AG04450 (cell line): ENCODE measurements at regions not wholly inside any gene's neighbourhood (a gene's known extent, or its start where the extent isn't known, plus 50 kb on each side); places are given as distances from the start of the nearest gene placed in this dataset.

ENCODE experiments used
- CTCF ChIA-PET: fragments of 300-600, 350-600 bp; formaldehyde crosslinking; extraction: SDS; loops from one replicate; lab custom pipeline; 2022; ENCODE audit warnings: antibody characterized with exemption, inconsistent platforms; lab: Charles Lee
- POLR2A ChIA-PET: fragments of 350-600 bp; formaldehyde crosslinking; extraction: SDS; loops from one replicate; lab custom pipeline; 2021; ENCODE audit warnings: antibody characterized with exemption, inconsistent platforms; lab: Yijun Ruan, JAX
- DNase-seq: peaks from one replicate; pipeline ENCODE4 v3.0.0-alpha.2; 2011; ENCODE audit warnings: low read depth, low spot score
- H3K27ac ChIP-seq: one replicate; pipeline ENCODE4 v1.5.1; 2012; ENCODE audit warnings: low read depth, low read length, control low read depth
- H3K27me3 ChIP-seq: one replicate; pipeline ENCODE4 v1.6.0; 2012; ENCODE audit warnings: low read length; ENCODE audit not compliant: control insufficient read depth, insufficient read depth
- H3K4me3 ChIP-seq: 2 replicates; pipeline ENCODE4 v1.5.1; 2011; ENCODE audit warnings: mild to moderate bottlenecking, low read depth, low read length, control low read depth
- H3K9me3 ChIP-seq: 2 replicates; pipeline ENCODE4 v1.5.1; 2012; ENCODE audit warnings: low read length; ENCODE audit not compliant: control insufficient read depth, insufficient read depth
- CTCF ChIP-seq: IDR thresholded peaks from 2 replicates; pipeline ENCODE4 v1.5.1; 2011; ENCODE audit warnings: low read depth, low read length, control low read depth, inconsistent platforms

GRCh38 chr16:86313631-86314030 lies 196.7 kb upstream of the FOXF1 start:
- H3K27me3 ChIP-seq: no peaks in the 10 kb centered on the region

GRCh38 chr16:86314402-86315025 lies 195.8 kb upstream of the FOXF1 start:
- ChIA-PET POLR2A (no interaction called here), CTCF (interaction anchor here (0.5 kb wide), 2 partner anchors 18 to 242 kb away, joined by 5 to 6 read pairs; no protein-coding TSS in a partner anchor)
- Histone ChIP-seq H3K4me3 (no peak overlapping the region), H3K27ac (peak overlapping the region; percentile 39), H3K27me3 (no peaks in the 10 kb centered on the region), H3K9me3 (no peaks in the 10 kb centered on the region)
- no peak for TF ChIP-seq CTCF
- DNase-seq: no peak

More at GRCh38 chr16:86313631-86314030, 196.7 kb upstream of the FOXF1 start:
- Histone ChIP-seq H3K9me3 (no peaks in the 10 kb centered on the region), H3K27ac (no peak overlapping the region), H3K4me3 (no peak overlapping the region)
- CTCF ChIA-PET: no interaction called here
- no peak for DNase-seq
- POLR2A ChIA-PET: no interaction called here
- no peak for TF ChIP-seq CTCF

GRCh38 chr16:86316967-86317812 lies 193.1 kb upstream of the FOXF1 start:
- Histone ChIP-seq H3K9me3 (no peaks in the 10 kb centered on the region), H3K27me3 (no peaks in the 10 kb centered on the region), H3K27ac (no peak overlapping the region), H3K4me3 (no peak overlapping the region)
- TF ChIP-seq CTCF: no peak
- no peak for DNase-seq
- POLR2A ChIA-PET: no interaction called here
- CTCF ChIA-PET: no interaction called here

GRCh38 chr16:86317813-86318650 lies 192.3 kb upstream of the FOXF1 start:
- DNase-seq: no peak
- Histone ChIP-seq H3K27me3 (no peaks in the 10 kb centered on the region), H3K9me3 (no peaks in the 10 kb centered on the region), H3K4me3 (no peak overlapping the region), H3K27ac (no peak overlapping the region)
- TF ChIP-seq CTCF: no peak
- ChIA-PET CTCF (no interaction called here), POLR2A (no interaction called here)
